H9 (cell line): ENCODE measurements at regions not wholly inside any gene's neighbourhood (a gene's known extent, or its start where the extent isn't known, plus 50 kb on each side); places are given as distances from the start of the nearest gene placed in this dataset.
A peak's percentile ranks its signal among the peaks of the same experiment; 100 is the strongest.

Experiments
- DNase-seq: peaks from one replicate; pipeline ENCODE4 v3.0.0-alpha.2; 2017
- H2AFZ ChIP-seq: one replicate; pipeline ENCODE4 v1.6.1; 2013; ENCODE audit warnings: mild to moderate bottlenecking, low read length, control low read depth, moderate library complexity
- H2AK5ac ChIP-seq: 2 replicates; pipeline ENCODE4 v1.6.1; 2013; ENCODE audit warnings: low read length, control low read depth, mixed read lengths; ENCODE audit not compliant: insufficient read length
- H2BK120ac ChIP-seq: one replicate; pipeline ENCODE4 v1.6.1; 2013; ENCODE audit warnings: low read depth, mild to moderate bottlenecking, low read length, control low read depth, inconsistent platforms; ENCODE audit not compliant: poor library complexity, severe bottlenecking
- H2BK12ac ChIP-seq: 2 replicates; pipeline ENCODE4 v1.6.1; 2013; ENCODE audit warnings: low read length, control low read depth, mixed read lengths, low read depth; ENCODE audit not compliant: insufficient read length
- H2BK15ac ChIP-seq: 2 replicates; pipeline ENCODE4 v1.6.1; 2013; ENCODE audit warnings: low read depth, low read length, control low read depth
- H2BK20ac ChIP-seq: one replicate; pipeline ENCODE4 v1.6.1; 2013; ENCODE audit warnings: low read depth, mild to moderate bottlenecking, low read length, control low read depth, inconsistent platforms; ENCODE audit not compliant: poor library complexity, severe bottlenecking
- H2BK5ac ChIP-seq: 2 replicates; pipeline ENCODE4 v1.6.1; 2013; ENCODE audit warnings: low read length, control low read depth, mixed read lengths; ENCODE audit not compliant: insufficient read length
- H3K14ac ChIP-seq: 2 replicates; pipeline ENCODE4 v1.6.1; 2013; ENCODE audit warnings: low read length, control low read depth; ENCODE audit not compliant: insufficient read depth
- H3K18ac ChIP-seq: 2 replicates; pipeline ENCODE4 v1.6.1; 2013; ENCODE audit warnings: low read depth, mild to moderate bottlenecking, mixed read lengths, low read length, control low read depth; ENCODE audit not compliant: insufficient read length
- H3K23ac ChIP-seq: 2 replicates; pipeline ENCODE4 v1.6.1; 2013; ENCODE audit warnings: low read length, control low read depth, mixed read lengths, low read depth; ENCODE audit not compliant: insufficient read length
- H3K23me2 ChIP-seq: 2 replicates; pipeline ENCODE4 v1.6.1; 2013; ENCODE audit warnings: low read depth, mild to moderate bottlenecking, mixed read lengths, low read length, control low read depth; ENCODE audit not compliant: insufficient read length, poor library complexity, severe bottlenecking
- H3K27ac ChIP-seq: 2 replicates; pipeline ENCODE4 v1.5.1; 2013; ENCODE audit warnings: low read length, control low read depth, mixed read lengths, low read depth; ENCODE audit not compliant: insufficient read length
- H3K27me3 ChIP-seq: 2 replicates; pipeline ENCODE4 v1.6.1; 2013; ENCODE audit warnings: low read length, control low read depth, inconsistent platforms; ENCODE audit not compliant: insufficient read depth
- H3K4ac ChIP-seq: 2 replicates; pipeline ENCODE4 v1.6.1; 2013; ENCODE audit warnings: low read depth, mild to moderate bottlenecking, control low read depth, inconsistent platforms, low read length, moderate library complexity
- H3K4me1 ChIP-seq: 2 replicates; pipeline ENCODE4 v1.6.1; 2013; ENCODE audit warnings: low read length, control low read depth, inconsistent platforms; ENCODE audit not compliant: insufficient read depth
- H3K4me2 ChIP-seq: 2 replicates; pipeline ENCODE4 v1.6.1; 2013; ENCODE audit warnings: low read length, control low read depth, mixed read lengths; ENCODE audit not compliant: insufficient read length, insufficient read depth
- H3K56ac ChIP-seq: 2 replicates; pipeline ENCODE4 v1.6.1; 2013; ENCODE audit warnings: low read depth, mild to moderate bottlenecking, mixed read lengths, low read length, control low read depth; ENCODE audit not compliant: insufficient read length
- H3K79me1 ChIP-seq: 2 replicates; pipeline ENCODE4 v1.6.1; 2013; ENCODE audit warnings: low read depth, mild to moderate bottlenecking, moderate library complexity, low read length, control low read depth, inconsistent platforms; ENCODE audit not compliant: insufficient read depth, poor library complexity, severe bottlenecking
- H3K79me2 ChIP-seq: 2 replicates; pipeline ENCODE4 v1.6.1; 2013; ENCODE audit warnings: low read length, control low read depth, inconsistent platforms; ENCODE audit not compliant: insufficient read depth
- H3K9ac ChIP-seq: 2 replicates; pipeline ENCODE4 v1.6.1; 2013; ENCODE audit warnings: low read length, control low read depth, mixed read lengths; ENCODE audit not compliant: insufficient read length; ENCODE audit errors: extremely low read depth
- H3K9me3 ChIP-seq: one replicate; pipeline ENCODE4 v1.6.1; 2013; ENCODE audit warnings: low read depth, low read length, inconsistent platforms; ENCODE audit not compliant: control insufficient read depth
- H3T11ph ChIP-seq: one replicate; pipeline ENCODE4 v1.6.1; 2013; ENCODE audit warnings: mild to moderate bottlenecking, low read length, control low read depth, inconsistent platforms
- H4K20me1 ChIP-seq: one replicate; pipeline ENCODE4 v1.6.1; 2013; ENCODE audit not compliant: control insufficient read depth, insufficient read length, insufficient read depth
- H4K5ac ChIP-seq: 2 replicates; pipeline ENCODE4 v1.6.1; 2013; ENCODE audit warnings: low read depth, mild to moderate bottlenecking, mixed read lengths, low read length, control low read depth; ENCODE audit not compliant: insufficient read length
- H4K8ac ChIP-seq: replicated peaks from 2 replicates; pipeline ENCODE4 v1.6.1; 2013; ENCODE audit warnings: low read length, control low read depth, mixed read lengths, low read depth; ENCODE audit not compliant: insufficient read length
- H4K91ac ChIP-seq: 2 replicates; pipeline ENCODE4 v1.6.1; 2013; ENCODE audit warnings: low read depth, mild to moderate bottlenecking, moderate library complexity, mixed read lengths, low read length, control low read depth; ENCODE audit not compliant: insufficient read length
- H3K27ac Mint-ChIP-seq, 3 experiments: 2 replicates in 2 of 3; 3 replicates in 1 of 3; pipeline ENCODE4 v1.8.0; 2020 to 2021; ENCODE audit warnings: mixed read lengths in 3 of 3, mild to moderate bottlenecking in 1 of 3, moderate library complexity in 1 of 3
- H3K27me3 Mint-ChIP-seq: 2 replicates; pipeline ENCODE4 v1.8.0; 2021; ENCODE audit warnings: low read depth, mild to moderate bottlenecking, moderate library complexity, mixed read lengths
- H3K36me3 Mint-ChIP-seq, 3 experiments: 2 replicates in 2 of 3; 3 replicates in 1 of 3; pipeline ENCODE4 v1.8.0; 2020 to 2021; ENCODE audit warnings: low read depth in 3 of 3, mixed read lengths in 3 of 3; ENCODE audit not compliant: insufficient read depth in 1 of 3
- H3K4me1 Mint-ChIP-seq, 2 experiments: 2 replicates each; pipeline ENCODE4 v1.8.0; 2020; ENCODE audit warnings: mixed read lengths in 2 of 2
- H3K4me3 Mint-ChIP-seq, 2 experiments: 2 replicates in 1 of 2; 3 replicates in 1 of 2; pipeline ENCODE4 v1.8.0; 2020 to 2021; ENCODE audit warnings: mild to moderate bottlenecking in 2 of 2, mixed read lengths in 2 of 2, moderate library complexity in 1 of 2
- H3K9me3 Mint-ChIP-seq, 2 experiments: 2 replicates in 1 of 2; 3 replicates in 1 of 2; pipeline ENCODE4 v1.8.0; 2020; ENCODE audit warnings: mild to moderate bottlenecking in 2 of 2, mixed read lengths in 2 of 2, moderate library complexity in 1 of 2
- CTCF ChIP-seq: fragments of 200-600 bp; sonication (generic); conservative IDR thresholded peaks from 3 replicates; pipeline ENCODE4 v1.8.0; 2021; ENCODE audit warnings: antibody characterized with exemption, mild to moderate bottlenecking
- WGBS: extraction: QIAGEN DNeasy Blood & Tissue Kit; methylation state at CpG from one replicate; pipeline ENCODE4 v1.1.7; 2013; ENCODE audit warnings: missing lambda C conversion rate, low lambda C conversion rate, mixed read lengths; ENCODE audit not compliant: insufficient read length; ENCODE audit errors: extremely low coverage; 5-methylcytosine and 5-hydroxymethylcytosine counted together

GRCh38 chr7:149681274-149681673 lies 92.1 kb downstream of the ZNF467 start:
- no peak overlapping the region for H2AFZ ChIP-seq
- no peaks in the 10 kb centered on the region for H3K79me2 ChIP-seq
- H3K14ac ChIP-seq: no peak overlapping the region
- H3K36me3 Mint-ChIP-seq: peaks cover 0 to 2% (median 0%) of the 10 kb centered on the region in 3 experiments; a peak in 2 of 7 replicates
- H3K27ac ChIP-seq: no peak overlapping the region
- no peak overlapping the region for H2BK5ac ChIP-seq
- H3K27me3 Mint-ChIP-seq: no peaks in the 10 kb centered on the region; the same call in 1 of the 2 replicates
- TF ChIP-seq CTCF: no peak
- H2BK20ac ChIP-seq: no peak overlapping the region
- H3K4me2 ChIP-seq: no peak overlapping the region
- no CpG with 5 or more reads among the region's 1 CpG for WGBS
- H3T11ph ChIP-seq: no peak overlapping the region
- H3K4ac ChIP-seq: no peak overlapping the region
- H3K23ac ChIP-seq: no peak overlapping the region
- H3K4me1 ChIP-seq: peaks cover 4% of the 10 kb centered on the region; the same call in 1 of the 2 replicates
- H2BK120ac ChIP-seq: no peak overlapping the region
- H4K20me1 ChIP-seq: no peaks in the 10 kb centered on the region
- H3K27ac Mint-ChIP-seq: peak overlapping the region in 2 of 3 experiments; percentile 76 to 97; a peak in 4 of 7 replicates
- no peak overlapping the region for H3K9ac ChIP-seq
- H3K4me1 Mint-ChIP-seq: peaks cover 39 to 46% of the 10 kb centered on the region in 2 experiments
- no peak overlapping the region for H3K18ac ChIP-seq
- no peak overlapping the region; a peak in 1 of 5 replicates for H3K4me3 Mint-ChIP-seq
- H3K23me2 ChIP-seq: no peaks in the 10 kb centered on the region
- H3K56ac ChIP-seq: no peak overlapping the region
- DNase-seq: no peak
- H3K79me1 ChIP-seq: no peaks in the 10 kb centered on the region
- H4K5ac ChIP-seq: no peak overlapping the region
- H3K9me3 ChIP-seq: no peaks in the 10 kb centered on the region
- no peaks in the 10 kb centered on the region for H3K27me3 ChIP-seq
- H2AK5ac ChIP-seq: no peak overlapping the region
- H2BK12ac ChIP-seq: no peak overlapping the region
- H2BK15ac ChIP-seq: no peak overlapping the region
- H3K9me3 Mint-ChIP-seq: peaks cover 0 to 2% of the 10 kb centered on the region in 2 experiments; a peak in 3 of 5 replicates
- H4K8ac ChIP-seq: no peak overlapping the region
- no peak overlapping the region for H4K91ac ChIP-seq
